Calu3 (cell line): ENCODE measurements at regions not wholly inside any gene's neighbourhood (a gene's known extent, or its start where the extent isn't known, plus 50 kb on each side); places are given as distances from the start of the nearest gene placed in this dataset.

Source experiments
- BruUV-seq: library from RNA; stranded (reverse); fragments of 400-500 nt; replicated peaks from 2 replicates; lab custom pipeline; 2021; lab: Mats Ljungman, UMichigan
- CTCF ChIA-PET: fragments of 300-600 bp; sonication (Branson Sonifier 250); formaldehyde crosslinking; loops from one replicate; lab custom pipeline; 2022; ENCODE audit warnings: antibody characterized with exemption; lab: Charles Lee
- DNase-seq: peaks from one replicate; pipeline ENCODE4 v3.0.0; 2022
- H3K27ac Mint-ChIP-seq: one replicate; pipeline ENCODE4 v1.8.0; 2022; ENCODE audit warnings: mixed read lengths; ENCODE audit not compliant: unreplicated experiment
- H3K27me3 Mint-ChIP-seq: one replicate; pipeline ENCODE4 v1.8.0; 2022; ENCODE audit warnings: mixed read lengths; ENCODE audit not compliant: unreplicated experiment
- H3K36me3 Mint-ChIP-seq: one replicate; pipeline ENCODE4 v1.8.0; 2022; ENCODE audit warnings: mild to moderate bottlenecking, moderate library complexity, mixed read lengths; ENCODE audit not compliant: insufficient read depth, unreplicated experiment
- H3K4me1 Mint-ChIP-seq: one replicate; pipeline ENCODE4 v1.8.0; 2022; ENCODE audit warnings: mild to moderate bottlenecking, low read depth, mixed read lengths; ENCODE audit not compliant: unreplicated experiment
- H3K4me3 Mint-ChIP-seq: one replicate; pipeline ENCODE4 v1.8.0; 2022; ENCODE audit warnings: mild to moderate bottlenecking, low read depth, moderate library complexity, mixed read lengths; ENCODE audit not compliant: unreplicated experiment
- H3K9me3 Mint-ChIP-seq: one replicate; pipeline ENCODE4 v1.8.0; 2022; ENCODE audit warnings: low read depth, mixed read lengths; ENCODE audit not compliant: unreplicated experiment
- intact Hi-C: fragments of 100-400 bp; cut with micrococcal nuclease; formaldehyde crosslinking; loops from one replicate; pipeline ENCODE4 v1.10.0; 2022; ENCODE audit not compliant: unreplicated experiment
- TF ChIP-seq, protein P1 (sequence below): fragments of 200-600 bp; IDR thresholded peaks from one replicate; pipeline ENCODE4 v1.8.0; 2022; ENCODE audit warnings: antibody characterized with exemption; ENCODE audit not compliant: unreplicated experiment

DNA sequence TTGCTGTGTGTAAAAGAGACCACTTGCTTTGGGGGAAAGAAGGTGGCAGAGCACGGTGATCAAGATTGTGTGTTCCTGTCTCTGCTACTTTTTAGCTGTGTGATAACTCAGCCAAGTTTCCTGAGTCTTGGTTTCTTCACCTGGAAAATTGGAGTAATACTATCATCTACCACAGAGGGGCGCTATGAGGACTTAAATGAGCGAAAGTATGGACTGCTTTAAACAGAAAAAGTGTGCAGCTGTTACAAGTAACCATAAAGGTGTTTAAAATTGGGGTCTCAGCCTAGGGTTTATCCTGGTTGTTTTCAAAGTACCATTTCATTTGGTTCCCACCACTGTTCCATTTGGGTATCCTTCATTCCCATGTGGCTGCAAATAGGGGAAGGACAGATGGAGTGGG is 65.9 kb upstream of the WSCD2 start:
- no peaks in the 10 kb centered on the region for H3K4me1 Mint-ChIP-seq
- intact Hi-C loops = loop anchor here (5.0 to 10.0 kb wide), 2 partner anchors 394 to 432 kb away; no protein-coding TSS in a partner anchor
- no peaks in the 10 kb centered on the region for H3K9me3 Mint-ChIP-seq
- H3K27me3 Mint-ChIP-seq = peaks cover 30% of the 10 kb centered on the region
- TF ChIP-seq, protein P1, sequence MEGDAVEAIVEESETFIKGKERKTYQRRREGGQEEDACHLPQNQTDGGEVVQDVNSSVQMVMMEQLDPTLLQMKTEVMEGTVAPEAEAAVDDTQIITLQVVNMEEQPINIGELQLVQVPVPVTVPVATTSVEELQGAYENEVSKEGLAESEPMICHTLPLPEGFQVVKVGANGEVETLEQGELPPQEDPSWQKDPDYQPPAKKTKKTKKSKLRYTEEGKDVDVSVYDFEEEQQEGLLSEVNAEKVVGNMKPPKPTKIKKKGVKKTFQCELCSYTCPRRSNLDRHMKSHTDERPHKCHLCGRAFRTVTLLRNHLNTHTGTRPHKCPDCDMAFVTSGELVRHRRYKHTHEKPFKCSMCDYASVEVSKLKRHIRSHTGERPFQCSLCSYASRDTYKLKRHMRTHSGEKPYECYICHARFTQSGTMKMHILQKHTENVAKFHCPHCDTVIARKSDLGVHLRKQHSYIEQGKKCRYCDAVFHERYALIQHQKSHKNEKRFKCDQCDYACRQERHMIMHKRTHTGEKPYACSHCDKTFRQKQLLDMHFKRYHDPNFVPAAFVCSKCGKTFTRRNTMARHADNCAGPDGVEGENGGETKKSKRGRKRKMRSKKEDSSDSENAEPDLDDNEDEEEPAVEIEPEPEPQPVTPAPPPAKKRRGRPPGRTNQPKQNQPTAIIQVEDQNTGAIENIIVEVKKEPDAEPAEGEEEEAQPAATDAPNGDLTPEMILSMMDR = peak; percentile 14
- no peak for DNase-seq
- no TSS peak for BruUV-seq
- CTCF ChIA-PET = no interaction called here
- no peaks in the 10 kb centered on the region for H3K36me3 Mint-ChIP-seq
- H3K27ac Mint-ChIP-seq = no peak overlapping the region
- H3K4me3 Mint-ChIP-seq = no peak overlapping the region

- BruUV-seq = no TSS peak
- intact Hi-C loops = loop anchor here (10.0 kb wide), 1 partner anchor 430 kb away; no protein-coding TSS in a partner anchor
- Mint-ChIP-seq H3K9me3 (no peaks in the 10 kb centered on the region), H3K27me3 (peaks cover 23% of the 10 kb centered on the region), H3K4me1 (no peaks in the 10 kb centered on the region), H3K27ac (no peak overlapping the region), H3K36me3 (no peaks in the 10 kb centered on the region), H3K4me3 (no peak overlapping the region)
- TF ChIP-seq, protein P1 = no peak
- CTCF ChIA-PET = no interaction called here
- DNase-seq = no peak
These were observed 64.0 kb upstream of the WSCD2 start for GRCh38 chr12:108065069-108065468.

DNA sequence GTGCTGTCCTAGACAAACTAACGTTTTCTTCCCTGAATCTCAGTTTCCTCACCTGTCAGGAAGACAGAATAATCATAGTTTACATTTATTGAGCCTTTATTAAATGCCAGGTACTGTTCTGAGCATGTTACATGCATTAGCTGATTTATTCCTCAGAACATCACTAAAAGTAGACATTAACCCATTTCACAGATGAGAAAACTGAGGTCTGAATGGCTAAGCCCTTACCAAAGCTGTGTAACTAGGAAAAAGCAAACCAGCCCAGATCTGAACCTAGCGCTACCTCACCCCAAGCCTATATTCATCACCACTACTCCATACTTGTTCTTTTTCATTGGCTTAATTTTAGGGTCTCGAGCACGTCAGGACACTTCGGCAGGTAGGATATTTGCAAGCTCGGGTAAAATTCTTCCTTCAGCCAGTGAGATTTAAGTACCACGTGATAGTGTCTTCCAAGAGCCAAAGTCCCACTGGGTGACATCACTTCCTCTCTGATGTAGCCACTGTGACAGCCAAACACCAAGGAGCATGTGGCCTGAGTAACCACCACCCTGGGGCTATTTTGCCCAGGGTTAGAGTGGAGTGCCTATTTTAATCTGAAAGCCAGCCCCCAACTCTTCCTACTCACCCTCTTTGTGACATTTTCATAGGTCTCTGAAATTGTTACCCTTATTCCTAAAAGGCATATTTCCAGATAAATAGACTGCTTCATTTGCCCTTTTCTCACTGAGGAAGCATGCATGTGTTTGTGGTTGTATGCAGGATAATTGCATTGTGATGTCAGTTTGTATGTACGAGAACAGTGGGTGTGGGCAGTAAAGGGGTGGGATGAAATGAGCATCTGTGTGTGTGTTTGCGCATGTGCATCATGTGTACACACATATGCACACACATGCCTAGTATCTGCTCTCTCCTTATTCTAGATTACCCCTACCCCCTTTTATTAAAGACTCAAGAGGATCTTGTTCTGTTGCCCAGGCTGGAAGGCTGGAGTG is 62.2 kb upstream of the WSCD2 start:
- no peak overlapping the region for H3K27ac Mint-ChIP-seq
- no TSS peak for BruUV-seq
- CTCF ChIA-PET = no interaction called here
- TF ChIP-seq, protein P1 = no peak
- no peak for DNase-seq
- H3K27me3 Mint-ChIP-seq = peaks cover 19% of the 10 kb centered on the region
- H3K4me1 Mint-ChIP-seq = no peaks in the 10 kb centered on the region
- H3K4me3 Mint-ChIP-seq = no peak overlapping the region
- intact Hi-C loops = loop anchor here (10.0 kb wide), 1 partner anchor 428 kb away; no protein-coding TSS in a partner anchor
- H3K9me3 Mint-ChIP-seq = peaks cover 3% of the 10 kb centered on the region
- H3K36me3 Mint-ChIP-seq = no peaks in the 10 kb centered on the region

DNA sequence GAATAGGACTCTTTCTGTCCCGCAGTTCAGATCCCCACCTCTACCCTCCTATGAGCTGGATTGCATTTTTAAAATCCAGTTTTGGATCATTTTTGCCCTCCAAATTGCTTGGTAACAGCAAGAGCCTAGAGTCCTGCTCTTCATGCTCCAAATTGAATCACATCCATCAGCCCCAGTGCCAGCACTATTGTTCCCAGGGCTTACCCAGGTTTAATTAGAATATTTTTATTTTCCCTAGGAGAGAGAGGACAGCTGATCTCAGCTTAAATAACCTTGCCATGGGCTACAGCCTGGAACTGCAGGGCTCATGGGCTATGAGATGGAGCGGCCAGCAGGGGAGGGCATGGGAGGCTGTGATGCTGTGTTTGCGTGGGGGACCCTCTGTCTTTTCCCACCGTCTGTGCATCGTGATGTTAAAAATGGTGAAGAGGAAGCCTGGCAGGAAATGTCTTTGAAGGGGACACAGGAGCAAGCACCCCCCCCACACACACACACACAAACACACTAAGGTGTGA is 59.4 kb upstream of the WSCD2 start:
- intact Hi-C loops = loop anchor here (10.0 kb wide), 1 partner anchor 425 kb away; no protein-coding TSS in a partner anchor
- Mint-ChIP-seq H3K27me3 (peaks cover 17% of the 10 kb centered on the region), H3K4me1 (no peaks in the 10 kb centered on the region), H3K9me3 (peaks cover 3% of the 10 kb centered on the region), H3K4me3 (no peak overlapping the region), H3K36me3 (no peaks in the 10 kb centered on the region), H3K27ac (no peak overlapping the region)
- TF ChIP-seq, protein P1 = no peak
- CTCF ChIA-PET = no interaction called here
- no TSS peak for BruUV-seq
- no peak for DNase-seq
